OCI-LY3 (cell line): ENCODE measurements at regions not wholly inside any gene's neighbourhood (a gene's known extent, or its start where the extent isn't known, plus 50 kb on each side); places are given as distances from the start of the nearest gene placed in this dataset.

Experiments used
- EZH2phosphoT487 ChIP-seq: fragments of 200-600 bp; shearing (Covaris generic); IDR thresholded peaks from 2 replicates; pipeline ENCODE4 v1.6.1; 2018; ENCODE audit warnings: antibody characterized with exemption, mixed run types, low read depth
- TF ChIP-seq, protein P1 (sequence below): fragments of 200-600, 300-600 bp; sonication (generic); IDR thresholded peaks from 2 replicates; pipeline ENCODE4 v1.5.1; 2014; ENCODE audit warnings: antibody characterized with exemption, low read length, low read depth

DNA sequence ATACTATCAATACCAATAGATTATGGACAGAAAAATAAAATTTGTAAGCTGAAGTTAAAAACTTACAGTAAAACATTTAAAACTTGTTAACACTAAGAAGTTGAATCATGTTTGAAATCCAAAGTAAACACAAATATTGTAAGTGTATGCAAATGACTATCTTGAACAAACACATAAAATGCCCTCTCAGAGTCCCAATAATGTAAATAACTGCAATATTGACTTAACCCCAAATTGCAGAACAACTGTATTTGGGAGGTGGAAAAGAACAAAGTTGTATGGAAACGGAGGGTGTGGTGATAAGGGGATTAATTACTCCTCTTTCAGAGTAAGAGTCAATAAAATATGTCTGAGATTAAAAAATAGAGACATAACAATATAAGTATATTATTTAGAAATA, 140.0 kb upstream of the NOL4 start:
- TF ChIP-seq, protein P1, sequence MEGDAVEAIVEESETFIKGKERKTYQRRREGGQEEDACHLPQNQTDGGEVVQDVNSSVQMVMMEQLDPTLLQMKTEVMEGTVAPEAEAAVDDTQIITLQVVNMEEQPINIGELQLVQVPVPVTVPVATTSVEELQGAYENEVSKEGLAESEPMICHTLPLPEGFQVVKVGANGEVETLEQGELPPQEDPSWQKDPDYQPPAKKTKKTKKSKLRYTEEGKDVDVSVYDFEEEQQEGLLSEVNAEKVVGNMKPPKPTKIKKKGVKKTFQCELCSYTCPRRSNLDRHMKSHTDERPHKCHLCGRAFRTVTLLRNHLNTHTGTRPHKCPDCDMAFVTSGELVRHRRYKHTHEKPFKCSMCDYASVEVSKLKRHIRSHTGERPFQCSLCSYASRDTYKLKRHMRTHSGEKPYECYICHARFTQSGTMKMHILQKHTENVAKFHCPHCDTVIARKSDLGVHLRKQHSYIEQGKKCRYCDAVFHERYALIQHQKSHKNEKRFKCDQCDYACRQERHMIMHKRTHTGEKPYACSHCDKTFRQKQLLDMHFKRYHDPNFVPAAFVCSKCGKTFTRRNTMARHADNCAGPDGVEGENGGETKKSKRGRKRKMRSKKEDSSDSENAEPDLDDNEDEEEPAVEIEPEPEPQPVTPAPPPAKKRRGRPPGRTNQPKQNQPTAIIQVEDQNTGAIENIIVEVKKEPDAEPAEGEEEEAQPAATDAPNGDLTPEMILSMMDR, result no peak
- no peak for TF ChIP-seq EZH2phosphoT487
